Transverse colon (tissue), 4 donors: ENCODE measurements at regions not wholly inside any gene's neighbourhood (a gene's known extent, or its start where the extent isn't known, plus 50 kb on each side); places are given as distances from the start of the nearest gene placed in this dataset.

Source experiments
- CTCF ChIP-seq, 5 experiments: fragments of 200-600 bp in 3 of 5; fragments of 450-650 bp in 2 of 5; sonication (generic) in 3 of 5; IDR thresholded peaks; 1 replicate in 2 of 5; 2 replicates in 3 of 5; pipeline ENCODE4 v1.5.1; 2016 to 2017; ENCODE audit warnings: antibody characterized with exemption in 5 of 5, inconsistent platforms in 3 of 5, mild to moderate bottlenecking in 2 of 5, moderate library complexity in 1 of 5
- POLR2AphosphoS5 ChIP-seq, 3 donors: sonication (generic); formaldehyde crosslinking; IDR thresholded peaks; one replicate each; pipeline ENCODE4 v1.6.1; 2016; ENCODE audit warnings: antibody characterized with exemption in 3 of 3

DNA sequence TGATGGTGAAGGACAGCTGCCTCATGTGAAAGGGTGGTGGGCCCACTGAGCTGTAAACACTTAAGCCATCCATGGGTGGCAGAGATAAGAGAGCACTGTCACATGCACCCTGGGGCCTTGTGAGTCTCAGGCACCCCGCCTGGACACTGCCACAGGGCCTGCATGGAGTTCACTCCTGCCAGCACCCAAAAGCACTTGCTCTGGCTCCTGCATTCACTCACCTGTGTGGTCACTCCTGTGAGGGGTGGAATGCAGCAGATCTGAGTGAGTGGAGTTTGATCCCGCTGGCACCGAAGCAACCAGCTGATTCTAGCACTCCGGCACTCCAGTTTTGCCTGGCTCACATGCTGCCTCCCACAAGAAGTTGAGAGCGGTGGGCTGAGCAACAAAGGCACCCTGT, 1142.1 kb upstream of the PRMT6 start:
- TF ChIP-seq POLR2AphosphoS5 (IDR thresholded peaks at IDR 0.05) (no peak), CTCF (IDR thresholded peaks at IDR 0.05) (no peak)
